T-cell (primary cell): ENCODE measurements at regions not wholly inside any gene's neighbourhood (a gene's known extent, or its start where the extent isn't known, plus 50 kb on each side); places are given as distances from the start of the nearest gene placed in this dataset.
"Not testable (repeated sequence)": the region's sequence is repeated elsewhere in the genome, so short reads cannot be mapped to it uniquely, and the experiment has no call there.

Experiments
- ATAC-seq, 4 experiments: fragments of 200-7000 bp in 3 of 4; fragments of 150-1000 bp in 1 of 4; cut with Tn5 transposase; replicated peaks in 1 of 4; 1 replicate in 3 of 4; 2 replicates in 1 of 4; pipeline ENCODE4 v1.10.0; 2021; ENCODE audit warnings: moderate library complexity in 3 of 4, mild to moderate bottlenecking in 2 of 4, moderate number of reproducible peaks in 1 of 4
- CTCF ChIA-PET, 2 donors: fragments of 300-600 bp; sonication (Branson Sonifier 250); formaldehyde crosslinking; loops; one replicate each; lab custom pipeline; 2022; ENCODE audit warnings: antibody characterized with exemption in 2 of 2; lab: Charles Lee
- POLR2A ChIA-PET, 2 donors: fragments of 300-600 bp; sonication (Branson Sonifier 250); formaldehyde crosslinking; loops; one replicate each; lab custom pipeline; 2022; ENCODE audit warnings: antibody characterized with exemption in 2 of 2; lab: Charles Lee
- DNase-seq, 35 experiments: peaks; one replicate each; pipeline versions ENCODE4 v3.0.0 to v3.0.0-alpha.2; 2013 to 2023
- H3K27ac ChIP-seq: one replicate; pipeline ENCODE4 v1.5.1; 2013; ENCODE audit warnings: low read length
- H3K27me3 ChIP-seq, 2 experiments: replicated peaks in 1 of 2; 1 replicate in 1 of 2; 2 replicates in 1 of 2; pipeline versions ENCODE4 v1.6.1 to v1.7.0; 2013; ENCODE audit warnings: low read length in 1 of 2, mixed read lengths in 1 of 2; ENCODE audit not compliant: control insufficient read depth in 2 of 2, insufficient read depth in 2 of 2; ENCODE audit errors: extremely low read depth in 1 of 2
- H3K36me3 ChIP-seq, 2 donors: 1 replicate in 1 of 2; 2 replicates in 1 of 2; pipeline versions ENCODE4 v1.6.1 to v1.7.0; 2013; ENCODE audit warnings: low read length in 1 of 2; ENCODE audit not compliant: control insufficient read depth in 2 of 2, insufficient read depth in 1 of 2; ENCODE audit errors: extremely low read depth in 1 of 2
- H3K4me1 ChIP-seq, 2 experiments: 1 replicate in 1 of 2; 2 replicates in 1 of 2; pipeline versions ENCODE4 v1.6.1 to v1.7.0; 2013; ENCODE audit warnings: low read length in 2 of 2, mixed read lengths in 1 of 2; ENCODE audit not compliant: insufficient read depth in 2 of 2, control insufficient read depth in 1 of 2; ENCODE audit errors: extremely low read depth in 1 of 2
- H3K4me3 ChIP-seq, 2 donors: 1 replicate in 1 of 2; 2 replicates in 1 of 2; pipeline versions ENCODE4 v1.5.1 to v1.7.0; 2013; ENCODE audit warnings: mild to moderate bottlenecking in 2 of 2, low read length in 1 of 2, moderate library complexity in 1 of 2; ENCODE audit not compliant: control insufficient read depth in 1 of 2; ENCODE audit errors: extremely low read depth in 1 of 2
- H3K9me3 ChIP-seq: 2 replicates; pipeline ENCODE4 v1.7.0; 2013
- H3K27ac Mint-ChIP-seq, 2 donors: one replicate each; pipeline ENCODE4 v1.8.0; 2020 to 2021; ENCODE audit warnings: mild to moderate bottlenecking in 2 of 2, mixed read lengths in 2 of 2
- H3K27me3 Mint-ChIP-seq, 2 donors: one replicate each; pipeline ENCODE4 v1.8.0; 2021 to 2022; ENCODE audit warnings: mixed read lengths in 2 of 2
- H3K36me3 Mint-ChIP-seq: one replicate; pipeline ENCODE4 v1.8.0; 2021; ENCODE audit warnings: mixed read lengths
- H3K4me1 Mint-ChIP-seq, 3 donors: one replicate each; pipeline ENCODE4 v1.8.0; 2020 to 2022; ENCODE audit warnings: mixed read lengths in 3 of 3, mild to moderate bottlenecking in 1 of 3
- H3K4me3 Mint-ChIP-seq, 3 donors: one replicate each; pipeline ENCODE4 v1.8.0; 2020 to 2022; ENCODE audit warnings: mild to moderate bottlenecking in 3 of 3, mixed read lengths in 3 of 3, moderate library complexity in 3 of 3
- H3K9me3 Mint-ChIP-seq, 3 donors: one replicate each; pipeline ENCODE4 v1.8.0; 2020 to 2022; ENCODE audit warnings: mixed read lengths in 3 of 3
- WGBS: methylation state at CpG from one replicate; pipeline ENCODE4 v1.1.5; 2013; ENCODE audit warnings: missing lambda C conversion rate; ENCODE audit not compliant: insufficient coverage; 5-methylcytosine and 5-hydroxymethylcytosine counted together

- peaks cover 27% of the 10 kb centered on the region for H3K36me3 Mint-ChIP-seq
- H3K4me3 ChIP-seq, H3K27ac ChIP-seq, H3K27ac Mint-ChIP-seq, H3K4me3 Mint-ChIP-seq, DNase-seq, ATAC-seq, POLR2A ChIA-PET, H3K9me3 Mint-ChIP-seq, H3K27me3 Mint-ChIP-seq, H3K36me3 ChIP-seq, H3K4me1 ChIP-seq, H3K27me3 ChIP-seq, CTCF ChIA-PET, H3K9me3 ChIP-seq, H3K4me1 Mint-ChIP-seq: not testable (repeated sequence)
- 96% methylated on average over 9 of the region's 9 CpGs for WGBS
Observed at GRCh38 chr7:39774341-39774851, 151.0 kb downstream of the RALA start.

- H3K36me3 Mint-ChIP-seq: peaks cover 42% of the 10 kb centered on the region
- ATAC-seq, H3K27ac ChIP-seq, H3K36me3 ChIP-seq, POLR2A ChIA-PET, H3K4me1 Mint-ChIP-seq, H3K27me3 ChIP-seq, H3K4me1 ChIP-seq, H3K9me3 Mint-ChIP-seq, H3K4me3 ChIP-seq, H3K4me3 Mint-ChIP-seq, H3K27me3 Mint-ChIP-seq, H3K27ac Mint-ChIP-seq, CTCF ChIA-PET, H3K9me3 ChIP-seq, DNase-seq: not testable (repeated sequence)
- no CpG with 5 or more reads among the region's 4 CpGs for WGBS
Observed at GRCh38 chr7:39781557-39781956, 158.2 kb downstream of the RALA start.

- H3K4me3 ChIP-seq, H3K9me3 ChIP-seq, H3K36me3 ChIP-seq, H3K4me1 Mint-ChIP-seq, H3K27me3 Mint-ChIP-seq, H3K27ac Mint-ChIP-seq, CTCF ChIA-PET, DNase-seq, H3K27ac ChIP-seq, POLR2A ChIA-PET, H3K4me1 ChIP-seq, H3K9me3 Mint-ChIP-seq, ATAC-seq, H3K27me3 ChIP-seq, H3K4me3 Mint-ChIP-seq: not testable (repeated sequence)
- peaks cover 30% of the 10 kb centered on the region for H3K36me3 Mint-ChIP-seq
- WGBS: 97% methylated on average over 3 of the region's 3 CpGs
Observed at GRCh38 chr7:39786440-39786839, 163.1 kb downstream of the RALA start.

GRCh38 chr7:39791035-39791434 is 159.0 kb upstream of the CDK13 start:
- H3K27me3 Mint-ChIP-seq, H3K27ac ChIP-seq, H3K4me3 ChIP-seq, POLR2A ChIA-PET, H3K9me3 Mint-ChIP-seq, H3K36me3 ChIP-seq, DNase-seq, CTCF ChIA-PET, H3K4me1 Mint-ChIP-seq, H3K9me3 ChIP-seq, H3K27me3 ChIP-seq, H3K4me3 Mint-ChIP-seq, H3K27ac Mint-ChIP-seq, ATAC-seq, H3K4me1 ChIP-seq: not testable (repeated sequence)
- peaks cover 16% of the 10 kb centered on the region for H3K36me3 Mint-ChIP-seq
- WGBS: no CpG with 5 or more reads among the region's 4 CpGs

GRCh38 chr7:39791911-39792310 is 158.1 kb upstream of the CDK13 start:
- H3K36me3 Mint-ChIP-seq: peaks cover 11% of the 10 kb centered on the region
- H3K27ac ChIP-seq, H3K36me3 ChIP-seq, H3K4me1 Mint-ChIP-seq, H3K4me1 ChIP-seq, H3K27me3 Mint-ChIP-seq, H3K27ac Mint-ChIP-seq, H3K9me3 ChIP-seq, H3K9me3 Mint-ChIP-seq, POLR2A ChIA-PET, H3K27me3 ChIP-seq, H3K4me3 ChIP-seq, H3K4me3 Mint-ChIP-seq, ATAC-seq, CTCF ChIA-PET: not testable (repeated sequence)
- WGBS: 97% methylated on average over 6 of the region's 16 CpGs
- peak in 2 of 35 experiments; percentile 0 to 1 for DNase-seq

GRCh38 chr7:39793026-39793425 is 157.0 kb upstream of the CDK13 start:
- POLR2A ChIA-PET, DNase-seq, H3K27ac ChIP-seq, H3K36me3 ChIP-seq, H3K27me3 ChIP-seq, H3K4me3 Mint-ChIP-seq, H3K4me1 Mint-ChIP-seq, H3K9me3 Mint-ChIP-seq, ATAC-seq, H3K9me3 ChIP-seq, H3K27ac Mint-ChIP-seq, H3K4me1 ChIP-seq, CTCF ChIA-PET, H3K27me3 Mint-ChIP-seq, H3K4me3 ChIP-seq: not testable (repeated sequence)
- H3K36me3 Mint-ChIP-seq: peaks cover 11% of the 10 kb centered on the region
- 97% methylated on average over 18 of the region's 22 CpGs for WGBS

GRCh38 chr7:39793851-39794250 is 156.2 kb upstream of the CDK13 start:
- DNase-seq, H3K4me3 ChIP-seq, H3K36me3 ChIP-seq, H3K9me3 ChIP-seq, H3K27me3 Mint-ChIP-seq, H3K4me3 Mint-ChIP-seq, H3K27me3 ChIP-seq, H3K9me3 Mint-ChIP-seq, ATAC-seq, CTCF ChIA-PET, H3K27ac ChIP-seq, H3K27ac Mint-ChIP-seq, H3K4me1 Mint-ChIP-seq, H3K4me1 ChIP-seq: not testable (repeated sequence)
- H3K36me3 Mint-ChIP-seq: peaks cover 11% of the 10 kb centered on the region
- POLR2A ChIA-PET: interaction anchor here in 1 of 2 donors (0.6 kb wide), 1 partner anchor 1832 kb away, joined by 5 read pairs; no protein-coding TSS in a partner anchor
- 100% methylated on average over 6 of the region's 23 CpGs for WGBS
